K562 (cell line): ENCODE measurements at regions not wholly inside any gene's neighbourhood (a gene's known extent, or its start where the extent isn't known, plus 50 kb on each side); places are given as distances from the start of the nearest gene placed in this dataset.

Experiments used
- ATAC-seq: fragments of 200-7000 bp; cut with Tn5 transposase; 3 replicates; pipeline ENCODE4 v1.9.1; 2020; ENCODE audit warnings: moderate library complexity
- BruUV-seq: library from RNA; stranded (reverse); fragments of 400-500 nt; replicated peaks from 2 replicates; lab custom pipeline; 2021; lab: Mats Ljungman, UMichigan
- CTCF ChIA-PET: fragments of 300-600 bp; formaldehyde crosslinking; extraction: SDS; loops from one replicate; lab custom pipeline; 2021; ENCODE audit warnings: low intra/inter-chr PET ratio; lab: Yijun Ruan, JAX
- POLR2A ChIA-PET: fragments of 300-600, 350-650 bp; sonication (Branson Sonifier 250); formaldehyde crosslinking; extraction: SDS; loops from one replicate; lab custom pipeline; 2021; ENCODE audit warnings: antibody characterized with exemption, inconsistent platforms; lab: Yijun Ruan, JAX
- DNase-seq, 4 experiments: peaks; one replicate each; pipeline versions ENCODE4 v3.0.0 to v3.0.0-alpha.2; 2011 to 2018; ENCODE audit warnings: low spot score in 3 of 4, mixed read lengths in 3 of 4; ENCODE audit errors: extremely low read depth in 1 of 4
- FAIRE-seq: peaks from 2 replicates; lab custom pipeline; 2011; peaks lifted over from hg19 to GRCh38; lab: Jason Lieb, UNC
- H2AFZ ChIP-seq: 2 replicates; pipeline ENCODE4 v1.6.0; 2011; ENCODE audit warnings: low read depth, low read length, control low read depth, inconsistent platforms
- H3K27ac ChIP-seq: fragments of 200-600 bp; 3 replicates; pipeline ENCODE4 v1.8.0; 2011; ENCODE audit warnings: low read depth, mild to moderate bottlenecking, control low read depth, inconsistent platforms, low read length, moderate library complexity, mixed read lengths; ENCODE audit errors: extremely low read depth
- H3K27me3 ChIP-seq, 2 experiments: fragments of 300-600 bp in 1 of 2; 2 replicates in 1 of 2; 3 replicates in 1 of 2; pipeline versions ENCODE4 v1.6.0 to v1.8.0; 2011; ENCODE audit warnings: inconsistent platforms in 2 of 2, low read length in 2 of 2, mild to moderate bottlenecking in 1 of 2, mixed read lengths in 1 of 2, moderate library complexity in 1 of 2; ENCODE audit not compliant: control insufficient read depth in 2 of 2, insufficient read depth in 2 of 2
- H3K36me3 ChIP-seq: fragments of 300-600 bp; 3 replicates; pipeline ENCODE4 v1.8.0; 2011; ENCODE audit warnings: mild to moderate bottlenecking, low read length, inconsistent platforms; ENCODE audit not compliant: control insufficient read depth, insufficient read depth
- H3K4me1 ChIP-seq, 2 experiments: fragments of 200-600 bp in 1 of 2; replicated peaks in 1 of 2; 2 replicates in 1 of 2; 3 replicates in 1 of 2; pipeline versions ENCODE4 v1.5.1 to v1.8.0; 2011; ENCODE audit warnings: inconsistent platforms in 2 of 2, low read length in 2 of 2, mild to moderate bottlenecking in 1 of 2, mixed read lengths in 1 of 2, moderate library complexity in 1 of 2; ENCODE audit not compliant: control insufficient read depth in 2 of 2, insufficient read depth in 2 of 2
- H3K4me2 ChIP-seq: 2 replicates; pipeline ENCODE4 v1.6.1; 2011; ENCODE audit warnings: low read length, control low read depth, inconsistent platforms, mixed read lengths; ENCODE audit not compliant: insufficient read depth
- H3K4me3 ChIP-seq: fragments of 200-600 bp; sonication (generic), shearing (Covaris generic); 2 replicates; pipeline ENCODE4 v1.5.1; 2016; ENCODE audit warnings: control low read depth, inconsistent platforms
- H3K79me2 ChIP-seq: fragments of 200-600 bp; 3 replicates; pipeline ENCODE4 v1.8.0; 2011; ENCODE audit warnings: low read length, inconsistent platforms; ENCODE audit not compliant: control insufficient read depth, insufficient read depth
- H3K9ac ChIP-seq, 2 experiments: 2 replicates each; pipeline versions ENCODE4 v1.6.0 to v1.6.1; 2011; ENCODE audit warnings: low read depth in 2 of 2, low read length in 2 of 2, control low read depth in 1 of 2, inconsistent platforms in 1 of 2, mild to moderate bottlenecking in 1 of 2, mixed read lengths in 1 of 2; ENCODE audit not compliant: insufficient read depth in 1 of 2
- H3K9me1 ChIP-seq: one replicate; pipeline ENCODE4 v1.6.0; 2011; ENCODE audit warnings: inconsistent platforms, mild to moderate bottlenecking, low read length, moderate library complexity; ENCODE audit not compliant: control insufficient read depth, insufficient read depth
- H3K9me3 ChIP-seq: replicated peaks from 2 replicates; pipeline ENCODE4 v1.5.1; 2011; ENCODE audit warnings: low read depth, low read length, inconsistent platforms; ENCODE audit not compliant: control insufficient read depth, insufficient read depth
- H4K20me1 ChIP-seq: replicated peaks from 2 replicates; pipeline ENCODE4 v1.6.1; 2011; ENCODE audit warnings: low read length, inconsistent platforms, mixed read lengths; ENCODE audit not compliant: control insufficient read depth, insufficient read depth
- CC2D1A ChIP-seq: fragments of 450-650 bp; IDR thresholded peaks from 2 replicates; pipeline ENCODE4 v1.6.1; 2017; ENCODE audit warnings: mild to moderate bottlenecking
- E2F5 ChIP-seq: sonication (generic); formaldehyde crosslinking; IDR thresholded peaks from 2 replicates; pipeline ENCODE4 v1.8.0; 2022; ENCODE audit warnings: mild to moderate bottlenecking, missing genetic modification reagents
- EGR1 ChIP-seq: fragments of 450-650 bp; conservative IDR thresholded peaks from 2 replicates; pipeline ENCODE4 v1.6.1; 2017; ENCODE audit warnings: mild to moderate bottlenecking
- EZH2 ChIP-seq: IDR thresholded peaks from 2 replicates; pipeline ENCODE4 v1.6.1; 2012; ENCODE audit warnings: low read depth, mild to moderate bottlenecking, inconsistent platforms, low read length, borderline replicate concordance
- GATA2 ChIP-seq: sonication (generic); formaldehyde crosslinking; IDR thresholded peaks from 2 replicates; pipeline ENCODE4 v1.4.0; 2020; ENCODE audit warnings: mild to moderate bottlenecking, missing genetic modification reagents
- SMARCE1 ChIP-seq: fragments of 450-650 bp; IDR thresholded peaks from 2 replicates; pipeline ENCODE4 v1.7.1; 2016; ENCODE audit warnings: mild to moderate bottlenecking
- TARDBP ChIP-seq: fragments of 450-650 bp; IDR thresholded peaks from 2 replicates; pipeline ENCODE4 v1.6.1; 2016
- ZNF12 ChIP-seq: sonication (generic); formaldehyde crosslinking; IDR thresholded peaks from 2 replicates; pipeline ENCODE4 v1.4.0; 2020; ENCODE audit warnings: mild to moderate bottlenecking, missing genetic modification reagents
- ZNF274 ChIP-seq: IDR thresholded peaks from 2 replicates; pipeline ENCODE4 v1.6.1; 2011; ENCODE audit warnings: low read depth, mild to moderate bottlenecking, low read length, moderate library complexity, borderline replicate concordance
- WGBS: fragments of 100-300 bp; shearing (Covaris generic); methylation state at CpG from one replicate; pipeline ENCODE4 v1.1.6; 2016; ENCODE audit warnings: low coverage, mixed read lengths; ENCODE audit not compliant: insufficient coverage; ENCODE audit errors: missing lambda C conversion rate; 5-methylcytosine and 5-hydroxymethylcytosine counted together
- in situ Hi-C: fragments of 300-500 bp; cut with MboI; formaldehyde crosslinking; loops from 4 replicates; pipeline ENCODE4 v1.15.0; 2018; ENCODE audit warnings: inconsistent platforms, mixed read lengths
- intact Hi-C: fragments of 100-400 bp; cut with micrococcal nuclease; formaldehyde crosslinking; loops from 2 replicates; pipeline ENCODE4 v1.14.2; 2022

GRCh38 chr12:124647316-124647715 lies 79.9 kb upstream of the NCOR2 start:
- no TSS peak for BruUV-seq
- in situ Hi-C loops, result no loop called here
- Histone ChIP-seq H3K27me3 (peaks cover 0 to 4% of the 10 kb centered on the region in 2 experiments; a peak in 2 of 5 replicates), H3K4me1 (peaks cover 3 to 16% of the 10 kb centered on the region in 2 experiments; a peak in 4 of 5 replicates), H2AFZ (no peak overlapping the region), H3K4me3 (no peak overlapping the region), H3K9me1 (no peaks in the 10 kb centered on the region), H3K79me2 (no peaks in the 10 kb centered on the region), H4K20me1 (no peaks in the 10 kb centered on the region), H3K4me2 (no peak overlapping the region), H3K9me3 (no peaks in the 10 kb centered on the region; the same call in 1 of the 2 replicates), H3K9ac (no peak overlapping the region), H3K27ac (no peak overlapping the region), H3K36me3 (no peaks in the 10 kb centered on the region)
- intact Hi-C loops, result no loop called here
- ATAC-seq (no peak), FAIRE-seq (no peak), DNase-seq (no peak)
- ChIA-PET CTCF (no interaction called here), POLR2A (interaction anchor here (1.1 to 1.3 kb wide), 2 partner anchors 11 to 262 kb away, joined by 3 to 5 read pairs; no protein-coding TSS in a partner anchor)
- peak; percentile 95 for TF ChIP-seq ZNF12 (CRISPR knock-in tag)
- TF ChIP-seq ZNF274, result no peak
- 44% methylated on average over 5 of the region's 6 CpGs for WGBS

GRCh38 chr12:124646385-124647230 lies 79.2 kb upstream of the NCOR2 start:
- H3K9me1 ChIP-seq, result no peaks in the 10 kb centered on the region
- FAIRE-seq (no peak), ATAC-seq (peak; percentile 29), DNase-seq (no peak)
- H3K27me3 ChIP-seq, result peaks cover 0 to 4% of the 10 kb centered on the region in 2 experiments; a peak in 2 of 5 replicates
- 36% methylated on average over 33 of the region's 34 CpGs for WGBS
- H4K20me1 ChIP-seq, result no peaks in the 10 kb centered on the region
- no peaks in the 10 kb centered on the region for H3K79me2 ChIP-seq
- no TSS peak for BruUV-seq
- no peak overlapping the region for H3K4me3 ChIP-seq
- peaks cover 3 to 11% of the 10 kb centered on the region in 2 experiments; a peak in 4 of 5 replicates for H3K4me1 ChIP-seq
- peak overlapping the region in 1 of 2 experiments; percentile 71; a peak in 2 of 4 replicates for H3K9ac ChIP-seq
- intact Hi-C loops, result no loop called here
- H3K9me3 ChIP-seq, result no peaks in the 10 kb centered on the region; the same call in 1 of the 2 replicates
- peak overlapping the region; percentile 60; the same call in 1 of the 2 replicates for H2AFZ ChIP-seq
- no peak overlapping the region for H3K27ac ChIP-seq
- in situ Hi-C loops, result no loop called here
- no peaks in the 10 kb centered on the region for H3K36me3 ChIP-seq
- ChIA-PET POLR2A (interaction anchor here (1.0 to 1.3 kb wide), 3 partner anchors 10 to 263 kb away, joined by 3 to 5 read pairs (median 3); no protein-coding TSS in a partner anchor), CTCF (no interaction called here)
- TF ChIP-seq EGR1, result peak; percentile 44
- TF ChIP-seq E2F5 (CRISPR knock-in tag), result no peak
- TF ChIP-seq SMARCE1, result no peak
- no peak for TF ChIP-seq TARDBP
- no peak for TF ChIP-seq GATA2
- TF ChIP-seq EZH2, result no peak
- TF ChIP-seq CC2D1A, result no peak
- H3K4me2 ChIP-seq, result no peak overlapping the region
